Peyer's patch (tissue), 4 donors: ENCODE measurements at regions not wholly inside any gene's neighbourhood (a gene's known extent, or its start where the extent isn't known, plus 50 kb on each side); places are given as distances from the start of the nearest gene placed in this dataset.
A peak's percentile ranks its signal among the peaks of the same experiment; 100 is the strongest.

Experiments
- DNase-seq, 3 donors: peaks; one replicate each; pipeline ENCODE4 v3.0.0-alpha.2; 2017 to 2019
- H3K27ac ChIP-seq, 4 donors: fragments of 200-600 bp; sonication (generic); one replicate each; pipeline ENCODE4 v1.5.1; 2016 to 2019
- H3K27me3 ChIP-seq, 2 donors: fragments of 200-600 bp; sonication (generic); one replicate each; pipeline ENCODE4 v1.5.1; 2019
- H3K36me3 ChIP-seq, 3 donors: fragments of 200-600 bp; sonication (generic); one replicate each; pipeline ENCODE4 v1.5.1; 2016 to 2019
- H3K4me1 ChIP-seq, 4 donors: fragments of 200-600 bp; sonication (generic); one replicate each; pipeline ENCODE4 v1.5.1; 2016 to 2019
- H3K4me3 ChIP-seq, 4 donors: fragments of 200-600 bp; sonication (generic); 1 replicate in 3 of 4; 2 replicates in 1 of 4; pipeline ENCODE4 v1.5.1; 2016 to 2019; ENCODE audit warnings: mild to moderate bottlenecking in 1 of 4
- H3K9me3 ChIP-seq, 4 donors: fragments of 200-600 bp; sonication (generic); one replicate each; pipeline ENCODE4 v1.5.1; 2016 to 2019; ENCODE audit warnings: mild to moderate bottlenecking in 1 of 4
- CTCF ChIP-seq, 6 experiments: fragments of 450-650 bp in 4 of 6; fragments of 200-600 bp in 2 of 6; sonication (generic) in 1 of 6; IDR thresholded peaks; one replicate each; pipeline ENCODE4 v1.5.1; 2017 to 2019; ENCODE audit warnings: antibody characterized with exemption in 6 of 6, mild to moderate bottlenecking in 3 of 6, moderate library complexity in 1 of 6
- POLR2A ChIP-seq, 2 donors: fragments of 450-650 bp; IDR thresholded peaks; one replicate each; pipeline ENCODE4 v1.5.1; 2017; ENCODE audit warnings: antibody characterized with exemption in 2 of 2, mild to moderate bottlenecking in 2 of 2, moderate library complexity in 2 of 2

GRCh38 chr15:69756440-69756839 is 303.8 kb downstream of the RPLP1 start:
- Histone ChIP-seq H3K4me3 (no peak overlapping the region), H3K27me3 (no peaks in the 10 kb centered on the region), H3K36me3 (no peaks in the 10 kb centered on the region), H3K27ac (no peak overlapping the region), H3K4me1 (peaks cover 0 to 46% (median 22%) of the 10 kb centered on the region in 4 donors), H3K9me3 (no peaks in the 10 kb centered on the region)
- TF ChIP-seq CTCF (IDR thresholded peaks at IDR 0.05), result no peak
- no peak for TF ChIP-seq POLR2A (IDR thresholded peaks at IDR 0.05)
- DNase-seq, result no peak

GRCh38 chr15:69757186-69757585 is 304.6 kb downstream of the RPLP1 start:
- DNase-seq, result no peak
- no peak overlapping the region for H3K4me3 ChIP-seq
- no peak for TF ChIP-seq CTCF (IDR thresholded peaks at IDR 0.05)
- TF ChIP-seq POLR2A (IDR thresholded peaks at IDR 0.05), result no peak
- no peak overlapping the region for H3K27ac ChIP-seq
- no peaks in the 10 kb centered on the region for H3K36me3 ChIP-seq
- H3K4me1 ChIP-seq, result peaks cover 0 to 46% (median 22%) of the 10 kb centered on the region in 4 donors
- H3K9me3 ChIP-seq, result no peaks in the 10 kb centered on the region
- no peaks in the 10 kb centered on the region for H3K27me3 ChIP-seq

- Histone ChIP-seq H3K36me3 (no peaks in the 10 kb centered on the region), H3K4me1 (peaks cover 0 to 46% (median 22%) of the 10 kb centered on the region in 4 donors), H3K27ac (peak overlapping the region in 1 of 4 donors; percentile 48), H3K27me3 (no peaks in the 10 kb centered on the region), H3K4me3 (no peak overlapping the region), H3K9me3 (no peaks in the 10 kb centered on the region)
- no peak for DNase-seq
- no peak for TF ChIP-seq CTCF (IDR thresholded peaks at IDR 0.05)
- TF ChIP-seq POLR2A (IDR thresholded peaks at IDR 0.05), result no peak
These were observed 305.7 kb downstream of the RPLP1 start for GRCh38 chr15:69758291-69758771.

GRCh38 chr15:69758810-69759790 is 306.5 kb downstream of the RPLP1 start:
- H3K4me3 ChIP-seq, result no peak overlapping the region
- TF ChIP-seq CTCF (IDR thresholded peaks at IDR 0.05) (no peak), POLR2A (IDR thresholded peaks at IDR 0.05) (no peak)
- no peaks in the 10 kb centered on the region for H3K36me3 ChIP-seq
- peak overlapping the region in 1 of 4 donors; percentile 48 for H3K27ac ChIP-seq
- peak in 2 of 3 donors; percentile 95 to 99 for DNase-seq
- peaks cover 0 to 46% (median 22%) of the 10 kb centered on the region in 4 donors for H3K4me1 ChIP-seq
- no peaks in the 10 kb centered on the region for H3K27me3 ChIP-seq
- no peaks in the 10 kb centered on the region for H3K9me3 ChIP-seq

GRCh38 chr15:69760258-69760845 is 307.7 kb downstream of the RPLP1 start:
- no peak for DNase-seq
- no peaks in the 10 kb centered on the region for H3K27me3 ChIP-seq
- TF ChIP-seq CTCF (IDR thresholded peaks at IDR 0.05) (no peak), POLR2A (IDR thresholded peaks at IDR 0.05) (no peak)
- peaks cover 0 to 43% (median 20%) of the 10 kb centered on the region in 4 donors for H3K4me1 ChIP-seq
- H3K36me3 ChIP-seq, result no peaks in the 10 kb centered on the region
- H3K27ac ChIP-seq, result peak overlapping the region in 3 of 4 donors; percentile 34 to 53 (median 36)
- no peak overlapping the region for H3K4me3 ChIP-seq
- H3K9me3 ChIP-seq, result no peaks in the 10 kb centered on the region
